Muscle of leg (tissue), 3 donors: ENCODE measurements at regions not wholly inside any gene's neighbourhood (a gene's known extent, or its start where the extent isn't known, plus 50 kb on each side); places are given as distances from the start of the nearest gene placed in this dataset.
"Not testable (repeated sequence)": the region's sequence is repeated elsewhere in the genome, so short reads cannot be mapped to it uniquely, and the experiment has no call there.

Experiments used
- DNase-seq: peaks from one replicate; pipeline ENCODE4 v3.0.0; 2013
- H3K27ac ChIP-seq: one replicate; pipeline ENCODE4 v1.5.1; 2013; ENCODE audit warnings: mild to moderate bottlenecking, low read length, control low read depth
- H3K27me3 ChIP-seq: one replicate; pipeline ENCODE4 v1.6.1; 2013; ENCODE audit warnings: low read length; ENCODE audit not compliant: control insufficient read depth, insufficient read depth
- H3K36me3 ChIP-seq: one replicate; pipeline ENCODE4 v1.6.1; 2013; ENCODE audit warnings: low read length; ENCODE audit not compliant: control insufficient read depth, insufficient read depth
- H3K4me1 ChIP-seq: one replicate; pipeline ENCODE4 v1.6.1; 2013; ENCODE audit warnings: low read length; ENCODE audit not compliant: control insufficient read depth, insufficient read depth
- H3K4me3 ChIP-seq: one replicate; pipeline ENCODE4 v1.5.1; 2013; ENCODE audit warnings: low read length, control low read depth
- H3K9me3 ChIP-seq: replicated peaks from 2 replicates; pipeline ENCODE4 v1.6.1; 2013; ENCODE audit warnings: low read depth, low read length; ENCODE audit not compliant: control insufficient read depth
- WGBS: methylation state at CpG from one replicate; pipeline ENCODE4 v1.1.5; 2013; ENCODE audit warnings: missing lambda C conversion rate; ENCODE audit not compliant: insufficient coverage; 5-methylcytosine and 5-hydroxymethylcytosine counted together

- H3K4me3 ChIP-seq, H3K36me3 ChIP-seq, H3K4me1 ChIP-seq, H3K27ac ChIP-seq, H3K27me3 ChIP-seq, H3K9me3 ChIP-seq, DNase-seq: not testable (repeated sequence)
- WGBS = 90% methylated on average over 2 of the region's 11 CpGs
These were observed 71.5 kb downstream of the WSB1 start for GRCh38 chr17:27365329-27365945.

- H3K27me3 ChIP-seq = no peaks in the 10 kb centered on the region
- H3K4me3 ChIP-seq = no peak overlapping the region
- no CpG with 5 or more reads among the region's 5 CpGs for WGBS
- H3K27ac ChIP-seq = no peak overlapping the region
- no peak for DNase-seq
- H3K36me3 ChIP-seq = no peaks in the 10 kb centered on the region
- peaks cover 9% of the 10 kb centered on the region for H3K4me1 ChIP-seq
- H3K9me3 ChIP-seq = peaks cover 7% of the 10 kb centered on the region
These were observed 72.5 kb downstream of the WSB1 start for GRCh38 chr17:27366437-27366836.

GRCh38 chr17:27367121-27367981, 73.4 kb downstream of the WSB1 start:
- Histone ChIP-seq H3K27me3 (no peaks in the 10 kb centered on the region), H3K9me3 (peaks cover 8% of the 10 kb centered on the region), H3K4me1 (peaks cover 9% of the 10 kb centered on the region), H3K4me3 (no peak overlapping the region), H3K27ac (no peak overlapping the region), H3K36me3 (no peaks in the 10 kb centered on the region)
- 74% methylated on average over 8 of the region's 17 CpGs for WGBS
- DNase-seq = no peak

GRCh38 chr17:27368151-27368795, 74.4 kb downstream of the WSB1 start:
- Histone ChIP-seq H3K36me3 (no peaks in the 10 kb centered on the region), H3K4me3 (no peak overlapping the region), H3K4me1 (peaks cover 9% of the 10 kb centered on the region), H3K27ac (no peak overlapping the region), H3K27me3 (no peaks in the 10 kb centered on the region), H3K9me3 (peaks cover 8% of the 10 kb centered on the region)
- DNase-seq = no peak
- 88% methylated on average over 1 of the region's 4 CpGs for WGBS

- H3K4me1 ChIP-seq = peaks cover 4% of the 10 kb centered on the region
- H3K27ac ChIP-seq = no peak overlapping the region
- no peaks in the 10 kb centered on the region for H3K27me3 ChIP-seq
- 40% methylated on average over 1 of the region's 4 CpGs for WGBS
- H3K36me3 ChIP-seq = no peaks in the 10 kb centered on the region
- H3K4me3 ChIP-seq = no peak overlapping the region
- H3K9me3 ChIP-seq = peaks cover 8% of the 10 kb centered on the region
- no peak for DNase-seq
These were observed 75.1 kb downstream of the WSB1 start for GRCh38 chr17:27368980-27369379.

- H3K36me3 ChIP-seq = no peaks in the 10 kb centered on the region
- no peak for DNase-seq
- no peak overlapping the region for H3K27ac ChIP-seq
- H3K27me3 ChIP-seq = no peaks in the 10 kb centered on the region
- WGBS = no CpG with 5 or more reads among the region's 1 CpG
- no peaks in the 10 kb centered on the region for H3K4me1 ChIP-seq
- peaks cover 8% of the 10 kb centered on the region for H3K9me3 ChIP-seq
- H3K4me3 ChIP-seq = no peak overlapping the region
These were observed 76.9 kb downstream of the WSB1 start for GRCh38 chr17:27370776-27371175.

GRCh38 chr17:27373695-27374094, 79.8 kb downstream of the WSB1 start:
- not testable (repeated sequence) for DNase-seq, H3K9me3 ChIP-seq, H3K27ac ChIP-seq, H3K4me3 ChIP-seq, H3K4me1 ChIP-seq, H3K36me3 ChIP-seq, H3K27me3 ChIP-seq

- Histone ChIP-seq H3K27me3 (no peaks in the 10 kb centered on the region), H3K27ac (no peak overlapping the region), H3K4me3 (no peak overlapping the region), H3K36me3 (no peaks in the 10 kb centered on the region), H3K9me3 (no peaks in the 10 kb centered on the region), H3K4me1 (peaks cover 18% of the 10 kb centered on the region)
- no CpG with 5 or more reads among the region's 5 CpGs for WGBS
- DNase-seq = no peak
These were observed 79.4 kb upstream of the KSR1 start for GRCh38 chr17:27376637-27377547.

- H3K4me1 ChIP-seq = peaks cover 25% of the 10 kb centered on the region
- H3K27ac ChIP-seq = no peak overlapping the region
- DNase-seq = no peak
- no peaks in the 10 kb centered on the region for H3K27me3 ChIP-seq
- H3K36me3 ChIP-seq = no peaks in the 10 kb centered on the region
- H3K9me3 ChIP-seq = no peaks in the 10 kb centered on the region
- no peak overlapping the region for H3K4me3 ChIP-seq
- WGBS = 40% methylated on average over 1 of the region's 9 CpGs
These were observed 77.6 kb upstream of the KSR1 start for GRCh38 chr17:27378482-27379175.
